GM10266 (cell line): ENCODE measurements at regions not wholly inside any gene's neighbourhood (a gene's known extent, or its start where the extent isn't known, plus 50 kb on each side); places are given as distances from the start of the nearest gene placed in this dataset.
"Not testable (repeated sequence)": the region's sequence is repeated elsewhere in the genome, so short reads cannot be mapped to it uniquely, and the experiment has no call there.

Experiments used
- DNase-seq: peaks from one replicate; pipeline ENCODE4 v3.0.0; 2012; ENCODE audit errors: extremely low spot score
- TF ChIP-seq, protein P1 (sequence below): IDR thresholded peaks from 2 replicates; pipeline ENCODE4 v1.5.1; 2012; ENCODE audit warnings: mild to moderate bottlenecking, low read depth; ENCODE audit not compliant: control insufficient read depth, insufficient read depth; ENCODE audit errors: missing control alignments

DNA sequence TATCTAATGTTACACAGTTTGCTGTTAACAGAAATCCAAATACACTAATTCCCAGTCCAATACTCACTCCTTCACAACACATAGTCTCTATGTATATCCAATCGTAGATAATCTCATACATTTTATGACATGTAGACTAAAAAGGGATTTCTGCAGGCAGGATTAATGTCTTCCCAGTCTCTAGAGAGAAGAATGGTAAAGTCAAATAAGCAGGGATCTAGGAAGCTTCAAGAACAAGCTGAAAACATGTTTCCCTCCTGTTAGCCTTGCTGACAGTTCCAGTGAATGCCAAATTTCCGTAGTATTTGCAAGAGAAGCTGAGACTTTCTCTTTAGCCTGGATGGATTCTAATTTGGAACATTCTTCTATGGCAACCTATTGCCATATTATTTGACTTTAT, 500.1 kb downstream of the IGSF11 start:
- no peak for DNase-seq

DNA sequence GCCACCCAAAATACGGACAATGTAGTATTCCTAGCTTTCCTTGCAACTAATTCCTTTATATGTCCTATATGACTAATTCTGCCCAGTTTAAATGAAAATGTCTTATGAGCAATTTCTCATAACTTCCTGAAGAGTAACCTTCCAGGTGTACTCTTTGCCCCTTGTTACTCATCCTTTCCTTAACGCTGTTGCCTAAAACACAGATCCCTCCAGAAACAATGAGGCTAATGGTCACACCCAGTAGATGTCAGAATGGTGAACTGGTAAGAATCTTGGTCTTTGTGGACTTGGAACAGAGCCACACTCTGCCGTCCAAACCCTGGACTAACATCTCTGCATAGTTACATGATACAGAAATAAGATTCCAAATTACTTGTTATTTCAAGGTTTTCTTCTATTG, 497.9 kb downstream of the IGSF11 start:
- TF ChIP-seq, protein P1, sequence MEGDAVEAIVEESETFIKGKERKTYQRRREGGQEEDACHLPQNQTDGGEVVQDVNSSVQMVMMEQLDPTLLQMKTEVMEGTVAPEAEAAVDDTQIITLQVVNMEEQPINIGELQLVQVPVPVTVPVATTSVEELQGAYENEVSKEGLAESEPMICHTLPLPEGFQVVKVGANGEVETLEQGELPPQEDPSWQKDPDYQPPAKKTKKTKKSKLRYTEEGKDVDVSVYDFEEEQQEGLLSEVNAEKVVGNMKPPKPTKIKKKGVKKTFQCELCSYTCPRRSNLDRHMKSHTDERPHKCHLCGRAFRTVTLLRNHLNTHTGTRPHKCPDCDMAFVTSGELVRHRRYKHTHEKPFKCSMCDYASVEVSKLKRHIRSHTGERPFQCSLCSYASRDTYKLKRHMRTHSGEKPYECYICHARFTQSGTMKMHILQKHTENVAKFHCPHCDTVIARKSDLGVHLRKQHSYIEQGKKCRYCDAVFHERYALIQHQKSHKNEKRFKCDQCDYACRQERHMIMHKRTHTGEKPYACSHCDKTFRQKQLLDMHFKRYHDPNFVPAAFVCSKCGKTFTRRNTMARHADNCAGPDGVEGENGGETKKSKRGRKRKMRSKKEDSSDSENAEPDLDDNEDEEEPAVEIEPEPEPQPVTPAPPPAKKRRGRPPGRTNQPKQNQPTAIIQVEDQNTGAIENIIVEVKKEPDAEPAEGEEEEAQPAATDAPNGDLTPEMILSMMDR: no peak

More for the DNA sequence above, 500.1 kb downstream of the IGSF11 start:
- TF ChIP-seq, protein P1: no peak

DNA sequence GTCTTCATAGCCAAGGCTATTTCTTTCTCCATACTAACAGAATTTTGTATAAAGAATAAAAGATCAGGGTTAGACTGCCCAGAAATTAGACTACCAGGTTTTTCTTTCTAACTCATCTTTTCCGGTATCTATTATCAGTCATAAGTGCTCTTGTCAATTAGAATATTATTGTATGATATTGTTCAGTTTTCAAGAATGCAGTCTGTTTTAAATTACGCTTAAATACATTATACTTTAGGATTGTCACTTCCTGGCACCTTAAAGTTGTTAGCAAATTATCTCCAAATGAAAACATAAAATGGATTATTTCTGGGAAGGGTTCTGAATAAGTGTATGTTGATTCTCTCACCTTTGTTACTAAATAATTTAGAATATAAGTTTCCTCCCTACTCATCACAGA, 497.2 kb downstream of the IGSF11 start:
- TF ChIP-seq, protein P1: no peak
- no peak for DNase-seq

More for the DNA sequence above, 497.9 kb downstream of the IGSF11 start:
- DNase-seq: no peak

DNA sequence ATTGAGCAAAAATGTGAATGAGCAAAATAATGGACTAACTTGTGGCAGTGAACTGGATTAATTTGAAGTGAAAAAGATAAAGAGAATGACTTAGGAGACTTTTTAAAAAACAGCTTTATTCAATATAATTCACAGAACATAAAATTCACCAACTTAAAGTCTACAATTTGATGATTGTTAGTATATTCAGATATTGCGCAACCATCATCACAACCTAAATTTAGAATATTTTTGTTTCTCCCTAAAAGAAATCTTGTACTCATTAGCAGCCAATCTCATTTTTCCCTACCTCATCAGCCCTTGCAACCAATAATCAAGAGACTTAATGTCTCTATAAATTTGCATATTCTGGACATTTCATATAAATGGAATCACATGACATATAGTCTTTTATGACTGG, 496.5 kb downstream of the IGSF11 start:
- TF ChIP-seq, protein P1: no peak
- no peak for DNase-seq

DNA sequence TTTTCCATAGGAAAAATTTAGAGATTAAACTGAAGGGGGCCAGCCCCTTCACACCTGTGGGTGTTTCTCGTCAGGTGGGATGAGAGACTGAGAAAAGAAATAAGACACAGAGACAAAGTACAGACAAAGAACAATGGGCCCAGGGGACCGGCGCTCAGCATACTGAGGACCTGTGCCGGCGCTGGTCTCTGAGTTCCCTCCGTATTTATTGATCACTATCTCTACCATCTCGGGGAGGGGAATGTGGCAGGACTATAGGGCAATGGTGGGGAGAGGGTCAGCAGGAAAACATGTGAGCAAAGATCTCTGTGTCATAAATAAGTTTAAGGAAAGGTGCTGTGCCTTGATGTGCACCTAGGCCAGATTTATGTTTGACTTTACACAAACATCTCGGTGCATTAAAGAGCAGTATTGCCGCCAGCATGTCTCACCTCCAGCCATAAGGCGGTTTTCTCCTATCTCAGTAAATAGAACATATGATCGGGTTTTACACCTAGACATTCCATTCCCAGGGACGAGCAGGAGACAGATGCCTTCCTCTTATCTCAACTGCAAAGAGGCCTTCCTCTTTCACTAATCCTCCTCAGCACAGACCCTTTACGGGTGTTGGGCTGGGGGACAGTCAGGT, 494.7 kb downstream of the IGSF11 start:
- DNase-seq: not testable (repeated sequence)

DNA sequence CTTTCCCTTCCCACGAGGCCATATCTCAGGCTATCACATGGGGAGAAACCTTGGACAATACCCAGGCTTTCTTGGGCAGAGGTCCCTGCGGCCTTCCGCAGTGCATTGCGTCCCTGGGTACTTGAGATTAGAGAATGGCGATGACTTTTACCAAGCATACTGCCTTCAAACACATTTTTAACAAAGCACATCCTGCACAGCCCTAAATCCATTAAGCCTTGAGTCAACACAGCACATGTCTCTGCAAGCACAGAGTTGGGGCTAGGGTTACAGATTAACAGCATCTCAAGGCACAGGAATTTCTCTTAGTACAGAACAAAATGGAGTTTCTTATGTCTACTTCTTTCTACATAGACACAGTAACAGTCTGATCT, 494.2 kb downstream of the IGSF11 start:
- not testable (repeated sequence) for DNase-seq

DNA sequence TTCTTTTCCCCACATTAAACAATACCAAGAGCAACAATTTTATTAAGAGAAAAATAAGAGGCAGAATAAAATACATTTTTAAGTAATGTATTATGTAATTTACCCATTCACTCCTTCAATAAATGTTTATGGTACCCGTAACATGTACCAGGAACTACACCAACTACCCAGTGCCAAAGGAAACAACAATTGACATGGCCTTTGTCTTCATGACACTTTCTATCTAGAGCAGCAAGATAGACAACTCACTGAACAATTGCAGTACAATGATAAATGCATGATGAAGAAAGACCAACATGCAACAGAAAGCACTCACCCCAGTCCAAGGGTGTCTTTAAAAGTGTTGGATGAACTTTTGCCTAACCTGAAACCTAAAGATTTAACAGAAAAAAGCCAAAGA, 493.8 kb downstream of the IGSF11 start:
- DNase-seq: no peak
- TF ChIP-seq, protein P1: no peak

DNA sequence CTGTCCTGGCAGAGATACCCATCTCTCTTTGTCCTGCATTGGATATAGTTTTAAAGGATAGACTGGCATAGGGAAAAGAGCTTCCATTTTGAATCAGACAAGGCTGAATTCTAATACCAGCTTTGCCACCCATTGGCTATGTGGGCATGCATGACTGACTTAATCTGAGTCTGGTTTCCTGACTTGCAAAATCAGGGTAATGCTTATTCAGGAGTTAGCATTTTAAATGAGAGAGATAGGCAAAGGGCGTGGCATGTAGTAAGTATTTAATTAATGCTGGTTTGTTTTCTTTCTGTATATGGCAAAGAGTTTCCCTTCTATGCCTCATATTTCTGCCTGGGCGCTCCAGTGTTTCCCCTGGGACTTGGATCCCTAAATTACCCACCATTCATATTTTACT, 492.9 kb downstream of the IGSF11 start:
- TF ChIP-seq, protein P1: no peak
- no peak for DNase-seq
